PC-9 (cell line): ENCODE measurements at regions not wholly inside any gene's neighbourhood (a gene's known extent, or its start where the extent isn't known, plus 50 kb on each side); places are given as distances from the start of the nearest gene placed in this dataset.

Source experiments
- BruUV-seq: library from RNA; stranded (reverse); fragments of 400-500 nt; replicated peaks from 2 replicates; lab custom pipeline; 2021; lab: Mats Ljungman, UMichigan
- CTCF ChIA-PET: fragments of 300-600 bp; sonication (Branson Sonifier 250); formaldehyde crosslinking; loops from one replicate; lab custom pipeline; 2022; ENCODE audit warnings: antibody characterized with exemption; lab: Charles Lee
- POLR2A ChIA-PET: fragments of 300-600 bp; sonication (Branson Sonifier 250); formaldehyde crosslinking; loops from one replicate; lab custom pipeline; 2022; ENCODE audit warnings: antibody characterized with exemption; ENCODE audit not compliant: unreplicated experiment; lab: Charles Lee
- DNase-seq, 2 experiments: peaks; one replicate each; pipeline versions ENCODE4 v3.0.0 to v3.0.0-alpha.2; 2015 to 2022; ENCODE audit warnings: mixed read lengths in 1 of 2
- H2AFZ ChIP-seq: fragments of 200-600 bp; sonication (generic); 2 replicates; pipeline ENCODE4 v1.8.1; 2017; ENCODE audit warnings: antibody characterized with exemption
- H3F3A ChIP-seq: fragments of 200-600 bp; sonication (generic); 2 replicates; pipeline ENCODE4 v1.8.1; 2017; ENCODE audit warnings: antibody characterized with exemption, mild to moderate bottlenecking, low read depth; ENCODE audit not compliant: insufficient read depth
- H3K27ac ChIP-seq: fragments of 200-600 bp; sonication (generic); 2 replicates; pipeline ENCODE4 v1.6.1; 2016; ENCODE audit warnings: mixed run types
- H3K27me3 ChIP-seq: fragments of 200-600 bp; sonication (generic); 2 replicates; pipeline ENCODE4 v1.6.1; 2016; ENCODE audit warnings: low read depth, mixed run types; ENCODE audit not compliant: insufficient read depth
- H3K36me3 ChIP-seq: fragments of 200-600 bp; sonication (generic); 2 replicates; pipeline ENCODE4 v1.6.1; 2016; ENCODE audit warnings: low read depth, mixed run types
- H3K4me1 ChIP-seq: fragments of 200-600 bp; sonication (generic); replicated peaks from 2 replicates; pipeline ENCODE4 v1.6.1; 2016; ENCODE audit warnings: mixed run types; ENCODE audit not compliant: insufficient read depth
- H3K4me2 ChIP-seq: fragments of 200-600 bp; sonication (generic); 2 replicates; pipeline ENCODE4 v1.6.1; 2017; ENCODE audit warnings: mixed run types
- H3K4me3 ChIP-seq: fragments of 200-600 bp; sonication (generic); 2 replicates; pipeline ENCODE4 v1.6.1; 2016; ENCODE audit warnings: mixed run types
- H3K79me2 ChIP-seq: fragments of 200-600 bp; sonication (generic); 2 replicates; pipeline ENCODE4 v1.6.1; 2017; ENCODE audit warnings: low read depth, mixed run types
- H3K9me2 ChIP-seq: fragments of 200-600 bp; sonication (generic); 2 replicates; pipeline ENCODE4 v1.8.1; 2017; ENCODE audit warnings: mild to moderate bottlenecking; ENCODE audit not compliant: insufficient read depth
- H3K9me3 ChIP-seq: fragments of 200-600 bp; sonication (generic); 2 replicates; pipeline ENCODE4 v1.8.1; 2016; ENCODE audit warnings: low read depth; ENCODE audit not compliant: insufficient read depth
- H4K20me1 ChIP-seq: fragments of 200-600 bp; sonication (generic); 2 replicates; pipeline ENCODE4 v1.8.1; 2017; ENCODE audit not compliant: insufficient read depth
- CTCF ChIP-seq: fragments of 200-600 bp; sonication (generic); conservative IDR thresholded peaks from 2 replicates; pipeline ENCODE4 v1.6.1; 2017; ENCODE audit warnings: mixed run types, antibody characterized with exemption, mild to moderate bottlenecking, moderate library complexity
- EZH2 ChIP-seq: fragments of 200-600 bp; sonication (generic); IDR thresholded peaks from 2 replicates; pipeline ENCODE4 v1.8.0; 2017; ENCODE audit warnings: antibody characterized with exemption, low read depth
- intact Hi-C: fragments of 100-400 bp; cut with micrococcal nuclease; formaldehyde crosslinking; loops from one replicate; pipeline ENCODE4 v1.10.0; 2022; ENCODE audit not compliant: unreplicated experiment

- POLR2A ChIA-PET, result no interaction called here
- TF ChIP-seq CTCF, result no peak
- TF ChIP-seq EZH2, result no peak
- H4K20me1 ChIP-seq, result no peaks in the 10 kb centered on the region
- H3K4me1 ChIP-seq, result no peaks in the 10 kb centered on the region
- CTCF ChIA-PET, result no interaction called here
- H3K27ac ChIP-seq, result no peak overlapping the region
- no peaks in the 10 kb centered on the region for H3K36me3 ChIP-seq
- H3K9me2 ChIP-seq, result no peaks in the 10 kb centered on the region
- DNase-seq, result no peak
- H3K79me2 ChIP-seq, result no peaks in the 10 kb centered on the region
- no peak overlapping the region for H3K4me2 ChIP-seq
- no TSS peak for BruUV-seq
- no peak overlapping the region for H2AFZ ChIP-seq
- H3K9me3 ChIP-seq, result no peaks in the 10 kb centered on the region; the same call in 1 of the 2 replicates
- H3K27me3 ChIP-seq, result no peaks in the 10 kb centered on the region
- no peak overlapping the region for H3K4me3 ChIP-seq
- intact Hi-C loops, result no loop called here
- H3F3A ChIP-seq, result no peaks in the 10 kb centered on the region
Observed at GRCh38 chr20:12715371-12715770, 293.4 kb upstream of the SPTLC3 start.

GRCh38 chr20:12715991-12716680, 292.6 kb upstream of the SPTLC3 start:
- Histone ChIP-seq H3K27me3 (no peaks in the 10 kb centered on the region), H3K4me3 (no peak overlapping the region), H3F3A (no peaks in the 10 kb centered on the region), H3K4me2 (no peak overlapping the region), H2AFZ (no peak overlapping the region), H3K9me3 (no peaks in the 10 kb centered on the region; the same call in 1 of the 2 replicates), H3K9me2 (no peaks in the 10 kb centered on the region), H4K20me1 (no peaks in the 10 kb centered on the region), H3K4me1 (no peaks in the 10 kb centered on the region), H3K36me3 (no peaks in the 10 kb centered on the region), H3K79me2 (no peaks in the 10 kb centered on the region), H3K27ac (no peak overlapping the region)
- ChIA-PET POLR2A (no interaction called here), CTCF (no interaction called here)
- BruUV-seq, result no TSS peak
- no peak for DNase-seq
- no peak for TF ChIP-seq EZH2
- no peak for TF ChIP-seq CTCF
- intact Hi-C loops, result no loop called here

- H3K27ac ChIP-seq, result no peak overlapping the region
- H4K20me1 ChIP-seq, result no peaks in the 10 kb centered on the region
- H3K4me2 ChIP-seq, result no peak overlapping the region
- H3K9me2 ChIP-seq, result no peaks in the 10 kb centered on the region
- H3K79me2 ChIP-seq, result no peaks in the 10 kb centered on the region
- H2AFZ ChIP-seq, result no peak overlapping the region
- ChIA-PET CTCF (no interaction called here), POLR2A (no interaction called here)
- no peaks in the 10 kb centered on the region for H3K4me1 ChIP-seq
- intact Hi-C loops, result no loop called here
- no peaks in the 10 kb centered on the region for H3K36me3 ChIP-seq
- TF ChIP-seq CTCF (no peak), EZH2 (no peak)
- H3K9me3 ChIP-seq, result no peaks in the 10 kb centered on the region; the same call in 1 of the 2 replicates
- no peak overlapping the region for H3K4me3 ChIP-seq
- no peak for DNase-seq
- no peaks in the 10 kb centered on the region for H3F3A ChIP-seq
- BruUV-seq, result no TSS peak
- no peaks in the 10 kb centered on the region for H3K27me3 ChIP-seq
Observed at GRCh38 chr20:12717061-12717460, 291.7 kb upstream of the SPTLC3 start.
